ENCODE measurements at regions not wholly inside any gene's neighbourhood (a gene's known extent, or its start where the extent isn't known, plus 50 kb on each side); places are given as distances from the start of the nearest gene placed in this dataset.
A peak's percentile ranks its signal among the peaks of the same experiment; 100 is the strongest.
"Not testable (repeated sequence)": the region's sequence is repeated elsewhere in the genome, so short reads cannot be mapped to it uniquely, and the experiment has no call there.

DNA sequence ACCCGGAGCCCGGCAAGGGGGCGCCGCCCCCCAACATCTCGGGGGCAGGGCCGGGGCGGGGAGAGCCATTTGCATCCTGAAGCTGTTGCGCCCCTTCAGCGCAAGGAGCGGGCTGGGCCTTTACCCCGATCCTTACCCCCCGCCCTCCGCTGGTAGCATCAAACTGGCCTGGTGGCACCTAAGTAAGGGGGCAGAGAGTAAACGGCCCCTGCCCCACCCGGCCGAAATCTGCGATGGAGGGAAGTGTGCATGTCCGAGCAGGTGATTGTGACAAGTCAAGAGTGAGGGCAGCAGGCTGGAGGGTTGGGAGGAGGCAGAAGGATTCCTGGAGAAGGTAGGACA, 101.2 kb downstream of the ESM1 start:
- no peak for DNase-seq (ENCODE audit: low spot score)

DNA sequence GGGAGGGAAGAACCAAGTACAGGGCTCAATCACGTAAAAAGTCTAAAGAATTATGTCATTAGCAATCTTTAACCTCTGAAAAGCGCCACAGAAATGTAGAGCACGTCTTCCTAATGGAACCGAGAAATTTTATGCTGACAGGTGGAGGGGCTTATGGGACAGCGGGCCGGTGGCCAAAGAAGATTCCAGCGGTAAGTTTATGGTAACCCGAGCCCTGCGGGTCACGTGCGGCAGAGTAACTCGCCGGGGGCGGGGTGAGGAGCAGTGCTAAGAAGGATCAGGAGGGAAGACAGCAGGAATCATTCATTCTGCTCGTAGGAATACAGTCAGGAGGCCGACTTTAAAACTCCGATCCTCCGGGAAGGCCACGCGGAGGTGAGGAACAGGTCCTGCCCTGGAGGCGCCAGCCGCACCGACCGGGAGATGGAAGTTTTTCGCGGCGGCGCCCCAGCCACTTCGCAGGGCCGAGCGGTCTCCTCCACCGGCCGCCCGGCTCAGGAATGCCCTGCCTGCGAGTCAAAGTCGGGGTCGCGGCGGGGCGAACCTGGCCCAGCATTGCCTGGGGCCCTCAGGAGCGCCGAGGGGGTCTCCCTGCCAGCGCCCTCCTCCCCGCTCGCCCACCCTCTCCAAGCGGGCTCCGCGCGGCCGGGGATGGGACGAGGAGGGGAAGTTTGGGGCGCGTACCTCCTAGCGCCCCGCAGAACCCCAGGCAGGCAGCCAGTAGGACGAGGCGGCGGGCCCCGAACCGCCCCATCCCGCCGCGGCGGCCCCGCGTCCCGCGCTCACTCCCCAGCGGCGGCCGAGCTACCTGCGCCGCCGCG, 101.8 kb downstream of the ESM1 start:
- no peak for DNase-seq (ENCODE audit: low spot score)

DNA sequence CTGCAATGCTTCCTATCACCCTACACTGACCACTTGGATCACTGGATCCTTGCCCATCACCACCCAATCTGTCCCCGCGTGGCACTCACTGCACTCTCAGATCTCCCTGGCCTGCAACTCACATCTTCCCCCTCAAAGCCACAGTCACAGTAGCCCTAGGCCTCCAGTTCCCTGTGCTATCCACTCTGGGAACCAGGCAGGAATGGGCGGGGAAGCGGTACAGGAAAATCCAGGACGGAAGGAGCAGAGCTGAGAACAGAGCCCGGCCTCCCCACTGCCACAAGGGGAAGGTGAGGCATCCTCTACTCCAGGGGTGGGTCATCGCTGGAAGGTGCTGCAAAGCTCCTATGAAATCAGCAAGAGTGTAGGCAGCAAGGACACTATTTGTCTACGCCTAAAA, 102.6 kb downstream of the ESM1 start:
- no peak for DNase-seq (ENCODE audit: low spot score)

DNA sequence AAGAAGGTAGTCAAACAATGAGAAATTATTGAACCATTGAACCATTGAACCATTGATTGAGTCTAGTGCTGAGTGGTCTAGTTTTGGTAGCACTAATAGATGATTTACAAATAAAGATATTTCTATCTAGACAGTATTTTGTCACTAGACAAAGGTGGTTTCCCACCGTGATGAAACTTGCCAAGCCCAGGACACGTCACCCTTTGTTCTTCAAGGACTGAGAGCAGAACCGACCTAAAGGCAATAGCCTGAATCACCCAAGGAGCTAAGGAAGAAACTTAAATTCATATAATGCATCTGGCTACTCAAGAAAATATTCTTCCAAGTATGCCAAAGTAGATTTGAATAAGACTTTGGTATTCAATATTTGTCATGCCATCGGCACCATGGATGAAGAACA, 103.3 kb downstream of the ESM1 start:
- DNase-seq (ENCODE audit: low spot score), result no peak

DNA sequence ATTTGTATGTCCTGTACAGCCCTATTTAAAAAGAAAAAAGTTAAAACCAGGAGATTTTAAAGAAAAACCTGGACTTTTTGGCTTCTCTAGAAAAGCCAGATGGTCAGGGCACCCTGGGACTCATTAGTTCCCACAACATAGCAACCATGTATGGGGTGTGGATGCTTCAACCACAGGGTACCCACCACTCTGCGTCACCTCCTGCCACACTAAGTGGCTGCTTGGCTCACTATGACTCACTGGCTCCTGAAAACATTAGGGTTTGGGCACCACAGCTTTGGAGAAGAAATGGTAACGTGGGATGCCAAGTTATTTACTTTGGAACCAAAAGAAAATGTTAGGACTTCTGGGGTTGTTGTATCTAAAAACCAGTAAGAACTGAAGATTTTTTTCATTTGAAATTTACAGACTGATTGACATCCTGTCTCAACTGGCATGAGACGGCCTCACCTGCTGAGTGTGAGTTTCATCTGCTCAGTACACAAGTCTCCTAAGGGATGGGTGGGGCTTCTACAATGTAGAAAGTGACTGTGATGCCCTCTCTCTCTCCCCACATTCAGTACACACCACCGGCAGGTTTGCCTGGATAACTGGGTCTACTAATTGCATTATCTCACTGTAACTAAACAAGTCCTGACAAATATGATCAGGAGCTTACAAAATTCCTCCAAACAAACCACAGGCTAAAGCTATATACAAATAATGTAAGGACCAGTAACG, 103.9 kb downstream of the ESM1 start:
- DNase-seq (ENCODE audit: low spot score), result no peak

DNA sequence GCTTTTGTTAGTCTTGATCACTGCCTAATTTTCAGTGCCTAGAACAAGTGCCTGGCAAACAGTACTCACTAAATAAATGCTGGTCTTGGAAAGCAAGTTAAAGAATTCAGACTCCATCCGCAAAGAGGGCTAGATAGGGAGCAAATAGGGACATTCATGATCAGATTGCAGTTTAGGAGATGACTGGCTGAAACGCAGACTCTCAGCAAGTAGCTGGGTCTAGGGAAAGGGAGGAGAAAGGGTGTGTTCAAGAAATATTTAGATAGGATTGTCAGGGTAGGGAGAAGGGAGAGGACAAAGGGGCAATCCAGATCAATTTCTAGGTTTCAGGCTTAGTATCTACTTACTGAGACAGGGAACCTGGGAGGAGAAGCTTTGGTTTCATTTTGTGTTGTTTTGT, 108.4 kb downstream of the ESM1 start:
- no peak for DNase-seq (ENCODE audit: low spot score)

DNA sequence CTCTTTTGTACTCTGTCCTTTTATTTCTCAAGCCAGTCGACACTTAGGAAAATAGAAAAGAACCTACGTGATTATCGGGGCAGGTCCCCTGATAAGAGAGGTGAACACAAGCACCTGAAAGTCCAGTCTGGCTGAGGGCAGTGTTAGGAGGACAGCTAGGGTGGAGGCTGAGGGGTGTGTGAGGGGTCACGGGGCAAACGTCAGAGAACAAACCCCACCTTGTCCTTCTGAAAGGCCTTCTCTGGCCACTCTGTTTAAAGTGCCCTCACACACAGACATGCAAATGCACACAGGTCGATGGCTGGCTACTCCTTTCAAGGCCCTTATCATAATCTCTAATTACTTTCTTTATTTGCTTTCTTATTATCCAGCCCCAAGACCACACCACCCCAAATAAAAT, 108.8 kb downstream of the ESM1 start:
- DNase-seq (ENCODE audit: low spot score), result no peak

DNA sequence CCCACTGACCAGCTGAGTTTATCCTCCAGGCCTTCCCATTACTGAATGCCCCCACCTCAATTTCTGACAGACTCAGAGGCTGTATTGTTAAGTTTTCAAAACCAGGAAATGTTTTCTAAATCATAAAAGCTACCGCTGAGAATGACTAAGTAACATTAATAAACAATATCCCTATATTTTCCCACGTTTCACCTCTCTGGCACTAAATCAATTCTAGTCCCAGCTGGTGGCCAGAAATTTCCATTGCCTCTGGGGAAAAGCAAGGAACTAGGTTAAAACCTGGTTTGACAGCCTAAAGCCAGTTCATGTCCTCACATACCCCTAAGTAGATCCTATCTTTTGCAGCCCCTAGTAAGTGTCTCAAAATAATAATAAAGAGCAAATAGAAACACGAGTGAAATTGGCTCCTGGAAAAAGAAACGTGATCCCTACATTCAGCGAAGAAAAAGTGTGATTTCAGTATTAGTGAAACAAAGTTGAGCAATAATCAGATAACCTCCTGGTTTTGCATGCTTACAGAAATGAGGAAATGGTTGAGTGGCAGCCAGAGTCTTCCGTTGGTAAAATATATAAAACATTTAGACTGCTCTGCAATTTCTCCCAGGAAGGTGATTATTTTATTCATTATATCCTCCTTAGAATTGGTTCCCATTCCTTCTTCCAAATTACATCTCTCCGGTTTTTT, 110.9 kb downstream of the ESM1 start:
- no peak for DNase-seq (ENCODE audit: low spot score)

DNA sequence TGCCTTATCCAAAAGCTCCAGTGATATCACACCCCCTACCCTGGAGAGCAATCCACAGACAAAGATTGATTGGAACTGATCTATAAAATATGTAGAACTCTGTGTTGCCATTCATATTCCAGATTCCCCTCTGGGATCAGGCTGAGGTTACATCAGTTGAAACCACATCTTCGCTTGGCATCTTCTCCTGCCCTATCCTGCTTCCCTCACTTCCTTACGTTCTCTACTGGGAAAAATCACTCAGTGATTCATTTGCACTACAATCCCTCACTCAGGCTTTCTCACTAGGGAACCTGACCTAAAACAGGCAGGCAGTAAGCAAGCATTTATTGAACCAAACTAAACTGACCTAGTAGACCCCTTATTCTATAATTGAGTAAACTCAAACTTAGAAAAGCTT, 111.7 kb downstream of the ESM1 start:
- DNase-seq (ENCODE audit: low spot score), result no peak

DNA sequence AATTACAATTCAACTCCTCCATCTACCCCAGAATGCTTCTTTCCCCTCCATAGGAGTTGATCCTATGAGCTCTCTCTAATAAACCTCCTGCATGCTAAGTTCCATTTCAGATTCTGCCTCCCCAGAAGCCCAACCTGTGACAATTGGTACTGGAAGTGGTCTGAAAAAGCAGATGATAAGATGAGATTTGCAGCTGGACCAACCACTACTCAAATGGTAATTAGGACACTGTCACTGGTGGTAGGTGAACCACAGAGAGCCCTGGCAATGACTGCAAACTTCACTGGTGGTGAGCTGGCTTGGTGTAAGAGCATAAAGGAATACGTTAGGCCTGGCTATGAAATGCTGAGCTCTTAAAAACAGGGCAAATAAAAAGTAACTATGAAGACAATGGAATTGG, 112.6 kb downstream of the ESM1 start:
- DNase-seq (ENCODE audit: low spot score), result no peak

DNA sequence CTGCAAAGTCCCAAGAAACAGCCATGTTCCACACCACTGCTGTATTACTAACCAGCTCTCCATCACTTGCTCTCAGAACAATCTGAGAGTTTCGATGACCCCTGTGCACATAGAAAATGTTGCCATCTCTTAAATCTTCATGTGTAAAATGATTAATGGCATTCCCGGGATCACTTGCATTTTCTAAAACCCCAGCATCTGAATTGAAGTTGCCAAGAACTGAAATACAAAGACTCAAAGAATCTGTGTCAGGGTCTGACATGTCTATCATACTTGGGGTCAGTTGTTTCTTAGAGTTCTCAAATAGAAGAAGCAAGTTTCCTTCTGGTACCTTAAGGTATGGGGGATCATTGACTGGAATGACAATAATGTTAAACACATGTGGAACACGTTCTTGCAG, 115.1 kb downstream of the ESM1 start:
- no peak for DNase-seq (ENCODE audit: low spot score)

DNA sequence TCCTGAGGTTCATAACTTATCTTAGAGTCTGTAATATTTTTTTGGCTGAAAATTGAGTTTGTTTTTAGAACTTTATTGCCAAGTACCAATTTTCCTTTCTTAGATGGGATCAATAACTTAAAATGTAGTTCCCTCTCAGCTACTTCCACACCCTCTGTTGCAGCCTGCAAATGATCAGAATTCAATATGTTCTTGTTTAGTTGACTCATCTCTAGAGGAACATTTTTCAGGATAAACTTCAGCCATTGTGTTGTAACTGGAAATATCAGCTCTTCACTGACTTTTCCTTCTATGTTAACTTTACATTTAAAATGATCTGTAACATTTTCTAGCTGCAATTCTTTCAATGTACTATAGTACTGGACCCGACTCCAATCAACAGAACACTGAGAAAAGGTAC, 115.7 kb downstream of the ESM1 start:
- DNase-seq (ENCODE audit: low spot score), result no peak

DNA sequence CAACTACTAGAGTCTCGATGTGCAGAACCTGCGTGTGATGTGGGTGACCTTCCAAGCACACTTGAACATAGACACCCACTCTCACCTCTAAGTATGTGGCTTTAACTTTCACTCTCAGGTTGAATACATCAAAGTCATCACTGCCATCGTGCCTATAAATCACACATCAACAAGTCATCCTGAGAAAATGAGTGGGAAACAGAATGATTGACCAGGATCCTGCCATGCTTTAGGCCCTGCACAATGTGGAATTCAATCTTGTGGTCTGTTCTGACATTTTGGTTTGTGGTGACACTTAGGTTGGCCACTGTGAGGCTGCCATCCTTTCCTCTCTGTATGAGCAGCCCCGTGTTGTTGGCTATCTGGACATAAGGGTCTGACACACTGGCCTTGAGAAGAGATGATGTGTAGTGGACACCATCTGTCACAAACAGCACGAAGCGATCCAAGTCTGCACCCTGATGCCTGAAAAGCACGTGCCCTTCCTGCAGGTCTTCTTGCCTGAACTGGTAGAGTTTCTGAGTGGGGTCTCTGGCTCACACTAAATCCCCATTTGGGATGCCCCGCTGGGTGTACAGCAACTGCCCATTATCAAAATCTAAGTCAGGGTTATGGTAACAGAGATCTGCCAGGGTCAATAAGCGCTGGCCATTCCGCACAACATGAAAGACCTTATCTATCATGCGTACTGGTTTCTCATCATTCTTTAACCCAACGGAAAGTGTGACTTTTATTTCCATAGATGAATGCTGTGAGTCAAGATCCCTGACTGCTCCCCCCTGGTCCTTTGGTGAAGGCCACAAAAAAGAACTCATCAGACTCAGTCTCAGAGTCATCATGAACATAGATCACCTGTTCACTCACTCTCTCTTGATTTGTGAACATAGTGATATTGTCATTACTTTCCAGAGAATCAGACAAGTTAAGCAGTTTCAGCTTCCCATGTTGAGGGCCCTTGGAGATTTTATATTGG, 116.6 kb downstream of the ESM1 start:
- no peak for DNase-seq (ENCODE audit: low spot score)

DNA sequence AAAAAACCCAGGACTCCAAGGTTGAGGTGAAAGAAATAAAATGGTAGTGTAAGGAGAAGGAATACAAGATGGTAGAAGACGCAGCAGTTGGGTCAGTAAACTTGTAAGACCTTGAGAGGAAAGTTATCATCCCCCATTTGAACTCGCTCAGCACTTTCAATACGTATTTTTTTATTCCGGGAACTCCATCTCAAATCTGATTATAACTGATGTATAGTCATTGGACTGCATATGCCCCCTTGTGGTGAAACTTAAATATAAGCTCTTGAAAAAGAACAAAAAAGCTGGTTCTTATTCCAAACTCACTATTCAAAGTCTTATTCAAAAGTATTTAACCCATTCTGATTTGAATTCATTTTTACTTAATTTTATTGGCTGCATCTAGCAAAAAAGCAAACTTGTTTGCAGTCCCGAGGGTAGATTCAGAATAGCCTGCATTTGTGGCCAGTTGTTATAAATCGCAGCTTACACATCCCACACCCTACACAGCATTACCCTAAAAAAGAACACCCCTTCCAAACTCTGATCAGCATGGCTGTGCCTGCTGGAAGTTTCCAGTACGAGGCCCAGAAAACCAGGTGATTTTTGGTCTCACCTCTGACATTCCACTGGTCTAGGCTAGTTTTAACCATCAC, 118.0 kb downstream of the ESM1 start:
- DNase-seq (ENCODE audit: low spot score), result peak; percentile 21

DNA sequence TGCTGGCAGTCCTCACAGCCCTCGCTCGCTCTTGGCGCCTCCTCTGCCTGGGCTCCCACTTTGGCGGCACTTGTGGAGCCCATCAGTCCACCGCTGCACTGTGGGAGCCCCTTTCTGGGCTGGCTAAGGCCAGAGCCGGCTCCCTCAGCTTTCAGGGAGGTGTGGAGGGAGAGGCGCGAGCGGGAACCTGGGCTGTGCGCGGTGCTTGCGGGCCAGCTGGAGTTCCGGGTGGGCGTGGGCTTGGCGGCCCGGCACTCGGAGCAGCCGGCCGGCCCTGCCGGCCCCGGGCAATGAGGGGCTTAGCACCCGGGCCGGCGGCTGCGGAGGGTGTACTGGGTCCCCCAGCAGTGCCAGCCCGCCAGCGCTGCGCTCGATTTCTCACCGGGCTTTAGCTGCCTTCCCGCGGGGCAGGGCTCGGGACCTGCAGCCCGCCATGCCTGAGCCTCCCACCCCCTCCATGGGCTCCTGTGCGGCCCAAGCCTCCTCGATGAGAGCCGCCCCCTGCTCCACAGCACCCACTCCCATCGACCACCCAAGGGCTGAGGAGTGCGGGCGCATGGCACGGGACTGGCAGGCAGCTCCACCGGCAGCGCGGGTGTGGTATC, 120.4 kb downstream of the ESM1 start:
- not testable (repeated sequence) for DNase-seq (ENCODE audit: low spot score)

DNA sequence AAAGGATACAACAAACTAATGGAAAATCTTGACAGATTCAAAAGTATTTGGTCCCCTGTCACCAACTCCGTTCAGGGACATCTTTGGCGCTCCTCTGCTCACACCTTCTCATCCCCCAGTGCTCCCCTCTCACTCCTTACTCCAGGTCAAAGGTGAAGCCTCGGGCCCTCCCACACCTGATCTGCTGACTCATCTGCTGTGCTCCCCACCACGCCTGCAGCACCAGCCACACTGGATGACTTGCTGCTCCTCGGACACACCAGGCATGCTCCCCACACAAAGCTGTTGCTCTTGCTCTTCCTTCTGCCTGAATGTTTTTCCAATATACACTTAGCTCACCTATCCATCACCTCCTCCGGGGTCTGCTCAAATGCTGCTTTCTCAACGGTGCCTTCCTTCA, 123.4 kb downstream of the ESM1 start:
- no peak for DNase-seq (ENCODE audit: low spot score)

DNA sequence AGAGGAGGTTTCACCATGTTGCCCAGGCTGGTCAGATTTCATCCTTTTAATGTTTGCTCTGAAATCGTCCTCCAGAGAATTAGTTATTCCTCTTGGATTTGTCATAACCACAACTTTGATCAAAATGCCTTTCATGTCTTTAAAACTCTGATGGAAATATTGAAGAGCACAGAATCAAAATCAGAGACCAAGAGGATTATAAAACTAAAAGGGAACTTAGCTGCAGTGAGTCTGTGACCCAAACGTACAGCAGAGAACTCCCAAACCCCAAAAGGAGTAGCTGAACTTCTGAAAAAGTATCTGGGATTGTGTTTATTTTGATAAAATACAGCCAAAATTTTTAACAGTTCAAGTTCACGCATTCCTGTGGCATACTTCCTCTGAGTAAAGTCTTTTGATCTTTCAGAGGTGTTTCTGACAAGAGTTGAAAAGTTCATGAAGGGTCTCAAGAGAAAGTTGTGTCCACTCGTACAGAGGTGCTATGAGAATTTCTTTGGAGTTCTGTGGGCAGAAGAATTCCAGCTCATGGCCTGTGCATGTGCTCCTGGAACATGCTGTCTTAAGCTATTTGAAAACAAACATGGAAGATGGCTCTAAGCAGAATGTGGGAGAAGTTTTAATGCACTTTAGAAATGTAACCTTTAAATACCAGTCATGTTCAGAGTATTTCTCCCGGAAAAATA, 124.0 kb downstream of the ESM1 start:
- DNase-seq (ENCODE audit: low spot score), result no peak

DNA sequence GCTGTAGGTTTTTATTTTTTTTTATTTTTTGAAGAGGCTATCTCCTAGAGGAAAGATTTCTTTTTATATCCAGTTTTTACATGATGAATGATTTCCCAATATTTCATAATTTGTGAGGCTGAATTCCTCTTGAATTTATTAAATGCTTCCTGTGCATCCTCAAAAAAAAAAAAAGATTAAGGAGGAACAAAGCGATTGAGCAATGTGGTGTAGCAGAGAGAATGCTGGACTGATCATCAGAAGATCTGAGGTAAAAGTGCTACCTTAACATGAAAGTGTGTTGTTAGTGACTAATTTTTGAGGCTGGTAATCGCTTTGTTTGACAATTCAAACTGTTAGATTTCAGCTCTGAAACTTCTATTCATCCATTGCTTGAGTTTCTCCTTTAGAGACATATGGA, 125.1 kb downstream of the ESM1 start:
- DNase-seq (ENCODE audit: low spot score), result no peak

DNA sequence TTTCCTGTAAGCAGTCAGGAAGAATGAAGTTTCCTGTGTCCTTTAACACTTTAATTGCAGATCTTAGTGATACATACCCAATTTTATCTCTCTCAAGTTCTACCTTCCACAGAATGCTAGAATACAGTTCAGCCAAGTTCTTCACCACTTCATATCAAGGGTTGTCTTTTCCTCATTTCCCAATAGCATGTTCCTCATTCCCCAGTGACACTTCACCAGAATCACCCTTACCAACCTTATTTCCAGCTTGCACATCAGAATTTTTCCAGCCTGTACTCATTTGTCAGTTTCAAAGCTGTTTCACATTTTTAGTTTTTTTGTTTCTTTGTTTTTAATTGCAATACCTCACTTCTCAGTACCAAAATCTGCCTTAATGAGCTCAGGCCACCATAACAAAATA, 126.1 kb downstream of the ESM1 start:
- no peak for DNase-seq (ENCODE audit: low spot score)
